SK-N-MC (cell line): ENCODE measurements at regions not wholly inside any gene's neighbourhood (a gene's known extent, or its start where the extent isn't known, plus 50 kb on each side); places are given as distances from the start of the nearest gene placed in this dataset.

Experiments used
- EZH2 ChIP-seq: fragments of 200-600 bp; sonication (generic); IDR thresholded peaks from one replicate; pipeline ENCODE4 v1.6.1; 2017; ENCODE audit warnings: antibody characterized with exemption
- FOXP2 ChIP-seq: optimal IDR thresholded peaks from 2 replicates; pipeline ENCODE3; 2011; ENCODE audit warnings: mild to moderate bottlenecking, moderate library complexity; ENCODE audit not compliant: insufficient read depth; ENCODE audit errors: extremely low read length, control extremely low read depth
- POLR2AphosphoS5 ChIP-seq: IDR thresholded peaks from 2 replicates; pipeline ENCODE4 v1.6.1; 2012; ENCODE audit warnings: mild to moderate bottlenecking, low read depth, low read length, borderline replicate concordance

DNA sequence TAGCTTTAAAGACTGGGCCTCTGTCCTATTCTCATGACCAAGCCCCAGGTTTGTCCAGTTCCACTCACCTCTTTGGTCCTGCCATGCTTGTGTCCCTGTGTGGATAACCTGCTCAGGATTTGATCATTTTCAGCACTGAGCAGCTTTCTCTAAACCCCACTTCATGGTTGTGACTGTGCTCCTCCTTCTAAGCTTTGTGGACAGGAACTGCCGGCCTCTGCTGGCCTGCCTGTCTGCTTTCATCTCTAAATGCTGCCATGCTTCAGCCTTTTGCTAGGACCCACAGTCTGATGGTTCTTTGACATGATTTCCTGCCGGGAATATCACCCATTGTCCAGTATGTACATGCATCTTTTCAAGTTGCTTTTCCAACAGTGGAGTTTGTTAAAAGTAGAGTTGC lies 53.9 kb upstream of the STXBP6 start:
- TF ChIP-seq POLR2AphosphoS5: no peak
- no peak for TF ChIP-seq EZH2
- no peak for TF ChIP-seq FOXP2
